HL-60 (cell line): ENCODE measurements at regions not wholly inside any gene's neighbourhood (a gene's known extent, or its start where the extent isn't known, plus 50 kb on each side); places are given as distances from the start of the nearest gene placed in this dataset.
"Not testable (repeated sequence)": the region's sequence is repeated elsewhere in the genome, so short reads cannot be mapped to it uniquely, and the experiment has no call there.

Experiments
- DNase-seq, 2 experiments: peaks; one replicate each; pipeline ENCODE4 v3.0.0-alpha.2; 2010 to 2020; ENCODE audit warnings: low read depth in 1 of 2, low spot score in 1 of 2
- H3K27ac ChIP-seq: fragments of 250-450 bp; sonication (Bioruptor Pico); replicated peaks from 2 replicates; pipeline ENCODE4 v1.5.1; 2020; ENCODE audit warnings: mild to moderate bottlenecking, moderate library complexity
- H3K27me3 ChIP-seq: fragments of 250-450 bp; sonication (Bioruptor Pico); 2 replicates; pipeline ENCODE4 v1.5.1; 2021; ENCODE audit warnings: mild to moderate bottlenecking, moderate library complexity; ENCODE audit not compliant: insufficient read depth, poor library complexity, severe bottlenecking
- H3K4me3 ChIP-seq: replicated peaks from 2 replicates; pipeline ENCODE4 v1.5.1; 2011; ENCODE audit warnings: mild to moderate bottlenecking, control low read depth, low read length; ENCODE audit not compliant: insufficient read depth
- CTCF ChIP-seq: IDR thresholded peaks from one replicate; pipeline ENCODE4 v1.5.1; 2011; ENCODE audit warnings: low read length, control low read depth, inconsistent platforms; ENCODE audit not compliant: insufficient read depth
- GABPA ChIP-seq: IDR thresholded peaks from 2 replicates; pipeline ENCODE4 v1.6.1; 2012; ENCODE audit warnings: low read depth
- POLR2AphosphoS5 ChIP-seq: IDR thresholded peaks from 2 replicates; pipeline ENCODE4 v1.6.1; 2012; ENCODE audit warnings: low read depth
- REST ChIP-seq: IDR thresholded peaks from 2 replicates; pipeline ENCODE4 v1.6.1; 2012; ENCODE audit warnings: low read depth; ENCODE audit not compliant: insufficient replicate concordance
- SPI1 ChIP-seq: IDR thresholded peaks from 2 replicates; pipeline ENCODE4 v1.6.1; 2012; ENCODE audit warnings: low read depth, mild to moderate bottlenecking, borderline replicate concordance

- H3K27me3 ChIP-seq, result no peaks in the 10 kb centered on the region
- no peak overlapping the region for H3K4me3 ChIP-seq
- no peak for TF ChIP-seq POLR2AphosphoS5
- no peak for TF ChIP-seq CTCF
- TF ChIP-seq GABPA, result no peak
- no peak overlapping the region for H3K27ac ChIP-seq
- DNase-seq, result no peak
These were observed 463.2 kb upstream of the PIK3R1 start for GRCh38 chr5:67752357-67752708.

- Histone ChIP-seq H3K27ac (no peak overlapping the region), H3K27me3 (no peaks in the 10 kb centered on the region), H3K4me3 (no peak overlapping the region)
- no peak for TF ChIP-seq SPI1
- no peak for TF ChIP-seq REST
- no peak for TF ChIP-seq GABPA
- no peak for TF ChIP-seq CTCF
- TF ChIP-seq POLR2AphosphoS5, result no peak
- no peak for DNase-seq
These were observed 467.3 kb upstream of the PIK3R1 start for GRCh38 chr5:67748165-67748690.

GRCh38 chr5:67747096-67747495 lies 468.5 kb upstream of the PIK3R1 start:
- no peak overlapping the region for H3K4me3 ChIP-seq
- DNase-seq, result no peak
- H3K27ac ChIP-seq, result no peak overlapping the region
- H3K27me3 ChIP-seq, result no peaks in the 10 kb centered on the region
- TF ChIP-seq CTCF, result no peak
- no peak for TF ChIP-seq GABPA

GRCh38 chr5:67746608-67747007 lies 468.9 kb upstream of the PIK3R1 start:
- H3K27ac ChIP-seq, DNase-seq, H3K27me3 ChIP-seq, H3K4me3 ChIP-seq: not testable (repeated sequence)

DNA sequence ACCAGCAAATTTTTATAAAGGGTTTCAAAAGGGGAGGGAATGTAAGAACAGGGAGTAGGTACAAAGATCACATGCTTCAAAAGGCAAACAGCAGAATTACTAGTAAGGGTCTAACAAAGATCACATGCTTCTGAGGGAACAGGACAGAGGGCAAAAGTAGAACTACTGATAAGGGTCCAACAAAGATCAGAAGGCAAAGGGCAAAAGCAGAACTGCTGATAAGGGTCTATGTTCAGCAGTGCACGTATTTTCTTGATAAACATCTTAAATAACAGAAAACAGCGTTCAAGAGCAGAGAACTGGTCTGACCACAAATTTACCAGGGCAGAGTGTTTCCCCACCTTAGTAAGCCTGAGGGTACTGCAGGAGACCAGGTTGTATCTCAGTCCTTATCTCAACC lies 469.5 kb upstream of the PIK3R1 start:
- no peak for DNase-seq
- Histone ChIP-seq H3K27ac (no peak overlapping the region), H3K27me3 (no peaks in the 10 kb centered on the region), H3K4me3 (no peak overlapping the region)
- TF ChIP-seq SPI1, result no peak
- no peak for TF ChIP-seq POLR2AphosphoS5
- no peak for TF ChIP-seq REST
- no peak for TF ChIP-seq CTCF
- no peak for TF ChIP-seq GABPA
